ENCODE measurements at regions not wholly inside any gene's neighbourhood (a gene's known extent, or its start where the extent isn't known, plus 50 kb on each side); places are given as distances from the start of the nearest gene placed in this dataset.

- no peaks in the 10 kb centered on the region for H3K9me3 ChIP-seq (ENCODE audit: severe bottlenecking)
- H3K27me3 ChIP-seq (ENCODE audit: insufficient read depth, low read depth, severe bottlenecking) = no peaks in the 10 kb centered on the region
- no peaks in the 10 kb centered on the region for H3K36me3 ChIP-seq
- DNase-seq = no peak
- H3K27ac ChIP-seq = no peak overlapping the region
- TF ChIP-seq, protein P1, sequence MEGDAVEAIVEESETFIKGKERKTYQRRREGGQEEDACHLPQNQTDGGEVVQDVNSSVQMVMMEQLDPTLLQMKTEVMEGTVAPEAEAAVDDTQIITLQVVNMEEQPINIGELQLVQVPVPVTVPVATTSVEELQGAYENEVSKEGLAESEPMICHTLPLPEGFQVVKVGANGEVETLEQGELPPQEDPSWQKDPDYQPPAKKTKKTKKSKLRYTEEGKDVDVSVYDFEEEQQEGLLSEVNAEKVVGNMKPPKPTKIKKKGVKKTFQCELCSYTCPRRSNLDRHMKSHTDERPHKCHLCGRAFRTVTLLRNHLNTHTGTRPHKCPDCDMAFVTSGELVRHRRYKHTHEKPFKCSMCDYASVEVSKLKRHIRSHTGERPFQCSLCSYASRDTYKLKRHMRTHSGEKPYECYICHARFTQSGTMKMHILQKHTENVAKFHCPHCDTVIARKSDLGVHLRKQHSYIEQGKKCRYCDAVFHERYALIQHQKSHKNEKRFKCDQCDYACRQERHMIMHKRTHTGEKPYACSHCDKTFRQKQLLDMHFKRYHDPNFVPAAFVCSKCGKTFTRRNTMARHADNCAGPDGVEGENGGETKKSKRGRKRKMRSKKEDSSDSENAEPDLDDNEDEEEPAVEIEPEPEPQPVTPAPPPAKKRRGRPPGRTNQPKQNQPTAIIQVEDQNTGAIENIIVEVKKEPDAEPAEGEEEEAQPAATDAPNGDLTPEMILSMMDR (IDR thresholded peaks at IDR 0.05; ENCODE audit: low read depth, low read length) = no peak
- H3K4me3 ChIP-seq (ENCODE audit: low read depth, low read length) = no peak overlapping the region
Measured at GRCh38 chr14:34372786-34373185, 89.3 kb downstream of the SPTSSA start.

- no peak for DNase-seq
- no peak overlapping the region for H3K4me3 ChIP-seq (ENCODE audit: low read depth, low read length)
Measured at GRCh38 chr14:34369648-34370030, 92.4 kb downstream of the SPTSSA start.

GRCh38 chr14:34368971-34369647, 92.9 kb downstream of the SPTSSA start:
- no peaks in the 10 kb centered on the region for H3K36me3 ChIP-seq
- H3K9me3 ChIP-seq (ENCODE audit: severe bottlenecking) = no peaks in the 10 kb centered on the region
- no peak for DNase-seq
- TF ChIP-seq, protein P1 (IDR thresholded peaks at IDR 0.05; ENCODE audit: low read depth, low read length) = no peak
- H3K27me3 ChIP-seq (ENCODE audit: insufficient read depth, low read depth, severe bottlenecking) = no peaks in the 10 kb centered on the region
- H3K27ac ChIP-seq = no peak overlapping the region
- H3K4me3 ChIP-seq (ENCODE audit: low read depth, low read length) = no peak overlapping the region

More at GRCh38 chr14:34369648-34370030, 92.4 kb downstream of the SPTSSA start:
- TF ChIP-seq, protein P1 (IDR thresholded peaks at IDR 0.05; ENCODE audit: low read depth, low read length) = no peak
- Histone ChIP-seq H3K27me3 (ENCODE audit: insufficient read depth, low read depth, severe bottlenecking) (no peaks in the 10 kb centered on the region), H3K9me3 (ENCODE audit: severe bottlenecking) (no peaks in the 10 kb centered on the region), H3K27ac (no peak overlapping the region), H3K36me3 (no peaks in the 10 kb centered on the region)

DNA sequence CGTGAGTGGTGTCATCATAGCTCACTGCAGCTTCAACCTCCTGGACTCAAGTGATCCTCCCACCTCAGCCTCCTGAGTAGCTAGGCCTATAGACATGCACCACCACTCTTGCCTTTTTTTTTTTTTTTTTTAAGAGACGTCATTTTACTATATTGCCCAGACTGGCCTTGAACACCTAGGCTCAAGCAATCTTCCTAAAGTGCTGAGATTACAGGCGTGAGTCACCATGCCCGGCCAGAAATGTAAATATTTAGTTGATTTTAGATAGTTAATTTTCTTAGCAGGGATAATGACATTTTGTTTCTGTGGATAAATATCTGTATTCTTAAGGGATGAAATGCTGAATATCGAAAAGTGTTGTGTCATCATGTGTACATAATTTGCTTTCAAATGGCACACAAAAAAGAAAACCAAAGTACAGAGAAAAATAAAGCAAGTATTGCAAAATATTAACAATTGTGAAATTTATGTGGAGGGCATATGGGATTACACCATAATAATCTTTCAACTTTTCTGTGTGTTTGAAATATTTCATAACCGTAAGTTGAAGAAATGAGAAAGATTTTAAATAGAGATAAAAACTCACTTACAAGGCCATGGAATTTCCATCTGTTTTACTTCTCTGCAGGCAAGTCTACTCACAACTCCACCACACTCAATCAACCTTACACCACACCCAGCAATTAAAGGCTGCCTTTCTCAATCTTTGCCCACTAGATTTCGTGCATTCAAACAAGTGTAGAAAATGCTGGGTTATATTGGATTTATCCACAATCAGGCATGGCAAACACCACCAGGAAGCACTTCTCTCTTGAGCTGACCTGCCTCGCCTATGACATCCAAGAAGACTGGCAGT, 93.7 kb downstream of the SPTSSA start:
- H3K4me3 ChIP-seq (ENCODE audit: low read depth, low read length) = no peak overlapping the region
- no peaks in the 10 kb centered on the region for H3K9me3 ChIP-seq (ENCODE audit: severe bottlenecking)
- H3K27ac ChIP-seq = no peak overlapping the region
- no peaks in the 10 kb centered on the region for H3K36me3 ChIP-seq
- no peak for DNase-seq
- H3K27me3 ChIP-seq (ENCODE audit: insufficient read depth, low read depth, severe bottlenecking) = no peaks in the 10 kb centered on the region
- TF ChIP-seq, protein P1 (IDR thresholded peaks at IDR 0.05; ENCODE audit: low read depth, low read length) = no peak

- Histone ChIP-seq H3K27me3 (ENCODE audit: insufficient read depth, low read depth, severe bottlenecking) (no peaks in the 10 kb centered on the region), H3K36me3 (no peaks in the 10 kb centered on the region), H3K27ac (no peak overlapping the region), H3K9me3 (ENCODE audit: severe bottlenecking) (no peaks in the 10 kb centered on the region), H3K4me3 (ENCODE audit: low read depth, low read length) (no peak overlapping the region)
- TF ChIP-seq, protein P1 (IDR thresholded peaks at IDR 0.05; ENCODE audit: low read depth, low read length) = peak; percentile 14; the same call in 1 of the 2 replicates
- no peak for DNase-seq
Measured at GRCh38 chr14:34365309-34365915, 96.6 kb downstream of the SPTSSA start.
